HEK293 (cell line): ENCODE measurements at regions not wholly inside any gene's neighbourhood (a gene's known extent, or its start where the extent isn't known, plus 50 kb on each side); places are given as distances from the start of the nearest gene placed in this dataset.

ENCODE experiments used
- CTCF ChIA-PET: fragments of 350-600 bp; formaldehyde crosslinking; extraction: SDS; loops from one replicate; lab custom pipeline; 2021; ENCODE audit warnings: antibody characterized with exemption; lab: Yijun Ruan, JAX
- POLR2A ChIA-PET: fragments of 300-600 bp; formaldehyde crosslinking; extraction: SDS; loops from one replicate; lab custom pipeline; 2020; ENCODE audit warnings: antibody characterized with exemption, inconsistent platforms; lab: Yijun Ruan, JAX
- H3K27ac ChIP-seq: fragments of 200-500 bp; sonication (Bioruptor generic); 2 replicates; pipeline ENCODE4 v1.5.1; 2014; ENCODE audit warnings: low read depth, low read length, control low read depth, inconsistent platforms; ENCODE audit errors: extremely low read depth
- H3K36me3 ChIP-seq, 2 experiments: fragments of 200-500 bp in 1 of 2; sonication (Bioruptor generic) in 1 of 2; 1 replicate in 1 of 2; 2 replicates in 1 of 2; pipeline ENCODE4 v1.5.1; 2014 to 2017; ENCODE audit warnings: inconsistent platforms in 2 of 2, low read length in 2 of 2; ENCODE audit not compliant: control insufficient read depth in 2 of 2, insufficient read depth in 1 of 2
- H3K4me1 ChIP-seq: fragments of 200-500 bp; sonication (Bioruptor generic); 2 replicates; pipeline ENCODE4 v1.5.1; 2014; ENCODE audit warnings: mild to moderate bottlenecking, low read length, inconsistent platforms; ENCODE audit not compliant: control insufficient read depth, insufficient read depth
- H3K4me3 ChIP-seq: 2 replicates; pipeline ENCODE4 v1.5.1; 2011; ENCODE audit warnings: low read depth, mild to moderate bottlenecking, control low read depth, low read length, moderate library complexity
- H3K9me3 ChIP-seq: fragments of 200-500 bp; sonication (Bioruptor generic); 2 replicates; pipeline ENCODE4 v1.5.1; 2014; ENCODE audit warnings: low read depth, low read length, inconsistent platforms; ENCODE audit not compliant: control insufficient read depth, insufficient read depth
- AEBP2 ChIP-seq: fragments of 450-650 bp; formaldehyde crosslinking; IDR thresholded peaks from 2 replicates; pipeline ENCODE4 v1.5.1; 2016; ENCODE audit warnings: missing biosample characterization, missing genetic modification characterization, borderline replicate concordance
- BCL11B ChIP-seq: fragments of 450-650 bp; formaldehyde crosslinking; IDR thresholded peaks from 2 replicates; pipeline ENCODE4 v1.5.1; 2016; ENCODE audit warnings: low read depth, missing biosample characterization, missing genetic modification characterization
- FEZF1 ChIP-seq: fragments of 450-650 bp; formaldehyde crosslinking; IDR thresholded peaks from 2 replicates; pipeline ENCODE4 v1.5.1; 2016; ENCODE audit warnings: missing biosample characterization, missing genetic modification characterization
- IKZF3 ChIP-seq: fragments of 450-650 bp; IDR thresholded peaks from 2 replicates; pipeline ENCODE4 v1.5.0; 2018; ENCODE audit warnings: missing biosample characterization, mild to moderate bottlenecking, missing genetic modification characterization, moderate library complexity
- KLF9 ChIP-seq: fragments of 450-650 bp; formaldehyde crosslinking; IDR thresholded peaks from 2 replicates; pipeline ENCODE4 v1.5.1; 2016; ENCODE audit warnings: missing biosample characterization, missing genetic modification characterization, low read depth
- MEIS1 ChIP-seq: sonication (generic); formaldehyde crosslinking; IDR thresholded peaks from 2 replicates; pipeline ENCODE4 v1.8.1; 2022; ENCODE audit warnings: missing genetic modification reagents, mild to moderate bottlenecking, borderline replicate concordance
- OVOL3 ChIP-seq: fragments of 450-650 bp; formaldehyde crosslinking; IDR thresholded peaks from 2 replicates; pipeline ENCODE4 v1.5.1; 2016; ENCODE audit warnings: missing biosample characterization, missing genetic modification characterization
- TRIM28 ChIP-seq: IDR thresholded peaks from 2 replicates; pipeline ENCODE4 v1.6.1; 2011; ENCODE audit warnings: low read length, control low read depth, borderline replicate concordance
- TSHZ1 ChIP-seq: fragments of 450-650 bp; formaldehyde crosslinking; IDR thresholded peaks from 2 replicates; pipeline ENCODE4 v1.5.1; 2016; ENCODE audit warnings: missing biosample characterization, missing genetic modification characterization, borderline replicate concordance
- ZBTB8A ChIP-seq: fragments of 450-650 bp; formaldehyde crosslinking; IDR thresholded peaks from 2 replicates; pipeline ENCODE4 v1.5.1; 2016; ENCODE audit warnings: missing biosample characterization, missing genetic modification characterization
- ZNF174 ChIP-seq: fragments of 450-650 bp; formaldehyde crosslinking; IDR thresholded peaks from 2 replicates; pipeline ENCODE4 v1.5.0; 2017; ENCODE audit warnings: missing biosample characterization, mild to moderate bottlenecking, missing genetic modification characterization
- ZNF248 ChIP-seq: fragments of 450-650 bp; formaldehyde crosslinking; IDR thresholded peaks from 2 replicates; pipeline ENCODE4 v1.5.1; 2017; ENCODE audit warnings: missing biosample characterization, missing genetic modification characterization
- ZNF266 ChIP-seq: fragments of 450-650 bp; formaldehyde crosslinking; IDR thresholded peaks from 2 replicates; pipeline ENCODE4 v1.5.1; 2016; ENCODE audit warnings: missing biosample characterization, missing genetic modification characterization, low read depth
- ZNF335 ChIP-seq: fragments of 450-650 bp; formaldehyde crosslinking; conservative IDR thresholded peaks from 2 replicates; pipeline ENCODE4 v1.5.1; 2016; ENCODE audit warnings: missing biosample characterization, missing genetic modification characterization
- ZNF362 ChIP-seq: fragments of 450-650 bp; formaldehyde crosslinking; IDR thresholded peaks from 2 replicates; pipeline ENCODE4 v1.5.1; 2016; ENCODE audit warnings: missing biosample characterization, missing genetic modification characterization
- ZNF416 ChIP-seq: fragments of 450-650 bp; formaldehyde crosslinking; IDR thresholded peaks from 2 replicates; pipeline ENCODE4 v1.5.1; 2016; ENCODE audit warnings: missing biosample characterization, missing genetic modification characterization
- ZNF473 ChIP-seq: fragments of 450-650 bp; formaldehyde crosslinking; IDR thresholded peaks from 2 replicates; pipeline ENCODE4 v1.5.1; 2017; ENCODE audit warnings: missing biosample characterization, missing genetic modification characterization
- ZNF510 ChIP-seq: fragments of 450-650 bp; formaldehyde crosslinking; IDR thresholded peaks from 2 replicates; pipeline ENCODE4 v1.5.1; 2018; ENCODE audit warnings: mild to moderate bottlenecking, missing genetic modification characterization, missing biosample characterization; ENCODE audit not compliant: insufficient replicate concordance
- ZNF529 ChIP-seq: fragments of 450-650 bp; formaldehyde crosslinking; IDR thresholded peaks from 2 replicates; pipeline ENCODE4 v1.5.1; 2017; ENCODE audit warnings: missing genetic modification characterization, missing biosample characterization; ENCODE audit not compliant: insufficient replicate concordance
- ZNF585B ChIP-seq: fragments of 450-650 bp; formaldehyde crosslinking; IDR thresholded peaks from 2 replicates; pipeline ENCODE4 v1.5.1; 2016; ENCODE audit warnings: missing biosample characterization, missing genetic modification characterization
- ZNF664 ChIP-seq: fragments of 450-650 bp; formaldehyde crosslinking; IDR thresholded peaks from 2 replicates; pipeline ENCODE4 v1.5.1; 2016; ENCODE audit warnings: missing biosample characterization, missing genetic modification characterization
- ZNF701 ChIP-seq: fragments of 450-650 bp; formaldehyde crosslinking; IDR thresholded peaks from 2 replicates; pipeline ENCODE4 v1.5.1; 2016; ENCODE audit warnings: missing biosample characterization, missing genetic modification characterization
- ZNF830 ChIP-seq: fragments of 450-650 bp; IDR thresholded peaks from 2 replicates; pipeline ENCODE4 v1.5.0; 2018; ENCODE audit warnings: missing biosample characterization, missing genetic modification characterization, low read depth, mild to moderate bottlenecking, moderate library complexity
- ZNF837 ChIP-seq: fragments of 450-650 bp; formaldehyde crosslinking; IDR thresholded peaks from 2 replicates; pipeline ENCODE4 v1.5.1; 2016; ENCODE audit warnings: missing biosample characterization, missing genetic modification characterization

GRCh38 chrX:110858565-110858964, 62.9 kb upstream of the CHRDL1 start:
- ChIA-PET CTCF (interaction anchor here (4.4 kb wide), 1 partner anchor 11 kb away, joined by 27 read pairs; no protein-coding TSS in a partner anchor), POLR2A (no interaction called here)
- Histone ChIP-seq H3K4me1 (no peaks in the 10 kb centered on the region), H3K4me3 (no peak overlapping the region), H3K9me3 (no peaks in the 10 kb centered on the region), H3K27ac (no peak overlapping the region), H3K36me3 (no peaks in the 10 kb centered on the region)
- TF ChIP-seq MEIS1 (CRISPR knock-in tag), result no peak
- TF ChIP-seq KLF9 (tag by site-specific recombination), result no peak
- TF ChIP-seq ZNF701 (tag by site-specific recombination), result no peak
- TF ChIP-seq TSHZ1, result no peak
- TF ChIP-seq ZNF248, result no peak
- TF ChIP-seq ZNF830, result no peak
- TF ChIP-seq FEZF1 (tag by site-specific recombination), result no peak

GRCh38 chrX:110853610-110854009, 58.0 kb upstream of the CHRDL1 start:
- no peaks in the 10 kb centered on the region for H3K4me1 ChIP-seq
- TF ChIP-seq ZNF362 (tag by site-specific recombination) (no peak), TRIM28 (no peak), ZNF266 (tag by site-specific recombination) (no peak), ZNF510 (no peak), TSHZ1 (no peak), ZBTB8A (tag by site-specific recombination) (no peak), OVOL3 (no peak), ZNF416 (tag by site-specific recombination) (no peak), ZNF664 (tag by site-specific recombination) (no peak), ZNF837 (tag by site-specific recombination) (no peak), BCL11B (tag by site-specific recombination) (no peak), ZNF529 (tag by site-specific recombination) (no peak), ZNF473 (tag by site-specific recombination) (no peak), AEBP2 (tag by site-specific recombination) (no peak), ZNF335 (tag by site-specific recombination) (no peak), IKZF3 (tag by site-specific recombination) (no peak), ZNF174 (tag by site-specific recombination) (no peak), KLF9 (tag by site-specific recombination) (no peak), ZNF585B (no peak)
- no peak overlapping the region for H3K27ac ChIP-seq
- no peaks in the 10 kb centered on the region for H3K9me3 ChIP-seq
- ChIA-PET POLR2A (no interaction called here), CTCF (interaction anchor here (0.5 to 2.7 kb wide), 10 partner anchors 15 to 707 kb away, joined by 3 to 24 read pairs (median 5); no protein-coding TSS in a partner anchor)
- H3K36me3 ChIP-seq, result no peaks in the 10 kb centered on the region
- no peak overlapping the region for H3K4me3 ChIP-seq
